CD8-positive, alpha-beta memory T cell (primary cell): ENCODE measurements at regions not wholly inside any gene's neighbourhood (a gene's known extent, or its start where the extent isn't known, plus 50 kb on each side); places are given as distances from the start of the nearest gene placed in this dataset.

Experiments used
- CTCF ChIA-PET: fragments of 350-600 bp; sonication (Branson Sonifier 250); formaldehyde crosslinking; loops from one replicate; lab custom pipeline; 2021; ENCODE audit warnings: antibody characterized with exemption; lab: Charles Lee
- POLR2A ChIA-PET: fragments of 350-600 bp; sonication (Branson Sonifier 250); formaldehyde crosslinking; loops from one replicate; lab custom pipeline; 2021; ENCODE audit warnings: antibody characterized with exemption; lab: Charles Lee
- DNase-seq, 5 donors: peaks; one replicate each; pipeline versions ENCODE4 v3.0.0 to v3.0.0-alpha.2; 2020 to 2022; ENCODE audit warnings: mixed read lengths in 1 of 5
- H3K27ac ChIP-seq: one replicate; pipeline ENCODE4 v1.7.0; 2013; ENCODE audit warnings: low read depth, mild to moderate bottlenecking, low read length, moderate library complexity
- H3K27me3 ChIP-seq: 2 replicates; pipeline ENCODE4 v1.7.0; 2013; ENCODE audit warnings: low read length, mild to moderate bottlenecking; ENCODE audit not compliant: insufficient read depth, poor library complexity, severe bottlenecking
- H3K36me3 ChIP-seq: 2 replicates; pipeline ENCODE4 v1.7.0; 2013; ENCODE audit warnings: mild to moderate bottlenecking, low read length, moderate library complexity; ENCODE audit not compliant: insufficient read depth
- H3K4me1 ChIP-seq: 2 replicates; pipeline ENCODE4 v1.7.0; 2013; ENCODE audit warnings: mild to moderate bottlenecking, low read length, moderate library complexity; ENCODE audit not compliant: insufficient read depth
- H3K4me3 ChIP-seq: 2 replicates; pipeline ENCODE4 v1.7.0; 2013; ENCODE audit warnings: mild to moderate bottlenecking, low read length
- H3K9me3 ChIP-seq: 2 replicates; pipeline ENCODE4 v1.7.0; 2013; ENCODE audit warnings: mild to moderate bottlenecking, low read length
- H3K27ac Mint-ChIP-seq, 8 donors: one replicate each; pipeline ENCODE4 v1.8.0; 2020 to 2021; ENCODE audit warnings: mixed read lengths in 8 of 8, mild to moderate bottlenecking in 6 of 8, inconsistent platforms in 3 of 8, moderate library complexity in 3 of 8
- H3K27me3 Mint-ChIP-seq, 2 donors: one replicate each; pipeline ENCODE4 v1.8.0; 2020 to 2021; ENCODE audit warnings: mixed read lengths in 2 of 2, mild to moderate bottlenecking in 1 of 2, moderate library complexity in 1 of 2
- H3K36me3 Mint-ChIP-seq, 3 donors: one replicate each; pipeline ENCODE4 v1.8.0; 2020 to 2021; ENCODE audit warnings: mixed read lengths in 3 of 3, inconsistent platforms in 1 of 3, mild to moderate bottlenecking in 1 of 3
- H3K4me1 Mint-ChIP-seq, 3 donors: one replicate each; pipeline ENCODE4 v1.8.0; 2020 to 2021; ENCODE audit warnings: mixed read lengths in 3 of 3, inconsistent platforms in 1 of 3, mild to moderate bottlenecking in 1 of 3
- H3K4me3 Mint-ChIP-seq, 7 donors: one replicate each; pipeline ENCODE4 v1.8.0; 2020 to 2021; ENCODE audit warnings: mixed read lengths in 7 of 7, mild to moderate bottlenecking in 6 of 7, moderate library complexity in 4 of 7, inconsistent platforms in 2 of 7
- H3K9me3 Mint-ChIP-seq, 5 donors: one replicate each; pipeline ENCODE4 v1.8.0; 2020 to 2022; ENCODE audit warnings: mixed read lengths in 5 of 5, mild to moderate bottlenecking in 3 of 5, moderate library complexity in 2 of 5, inconsistent platforms in 1 of 5

DNA sequence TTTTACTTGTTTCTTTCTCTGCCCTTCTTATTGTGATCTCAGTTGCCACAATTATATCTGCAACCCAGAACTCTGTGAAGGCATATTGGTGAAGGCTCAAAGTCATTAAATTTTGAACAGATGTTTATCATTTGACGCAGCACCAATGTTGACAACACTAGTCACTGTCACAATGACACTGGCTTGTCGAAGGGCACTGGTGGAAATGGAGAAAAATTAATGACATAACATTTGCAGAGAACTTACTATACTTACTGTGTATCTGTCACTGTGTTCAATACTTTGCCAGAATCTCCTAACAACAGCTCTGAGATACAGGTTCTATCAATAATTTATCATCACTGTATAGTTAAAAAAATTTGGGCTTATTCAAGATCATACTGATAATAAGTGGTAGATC, 1213.7 kb downstream of the NCAM2 start:
- no peaks in the 10 kb centered on the region for H3K27me3 ChIP-seq
- Mint-ChIP-seq H3K4me3 (no peak overlapping the region), H3K9me3 (peaks cover 6 to 24% (median 10%) of the 10 kb centered on the region in 5 donors), H3K27ac (no peak overlapping the region), H3K27me3 (no peaks in the 10 kb centered on the region), H3K36me3 (no peaks in the 10 kb centered on the region), H3K4me1 (no peaks in the 10 kb centered on the region)
- H3K4me1 ChIP-seq, result no peaks in the 10 kb centered on the region
- H3K4me3 ChIP-seq, result no peak overlapping the region
- no peaks in the 10 kb centered on the region for H3K9me3 ChIP-seq
- ChIA-PET POLR2A (no interaction called here), CTCF (no interaction called here)
- no peak overlapping the region for H3K27ac ChIP-seq
- no peaks in the 10 kb centered on the region for H3K36me3 ChIP-seq
- no peak for DNase-seq

GRCh38 chr21:22223385-22223784, 1225.2 kb downstream of the NCAM2 start:
- Mint-ChIP-seq H3K4me1 (no peaks in the 10 kb centered on the region), H3K9me3 (peaks cover 1 to 22% (median 3%) of the 10 kb centered on the region in 5 donors), H3K27me3 (no peaks in the 10 kb centered on the region), H3K36me3 (no peaks in the 10 kb centered on the region), H3K4me3 (no peak overlapping the region), H3K27ac (no peak overlapping the region)
- DNase-seq, result no peak
- no peaks in the 10 kb centered on the region for H3K4me1 ChIP-seq
- H3K36me3 ChIP-seq, result no peaks in the 10 kb centered on the region
- no peaks in the 10 kb centered on the region for H3K27me3 ChIP-seq
- no peak overlapping the region for H3K27ac ChIP-seq
- H3K4me3 ChIP-seq, result no peak overlapping the region
- CTCF ChIA-PET, result no interaction called here
- H3K9me3 ChIP-seq, result no peaks in the 10 kb centered on the region
- POLR2A ChIA-PET, result no interaction called here

- no peak for DNase-seq
- no peak overlapping the region for H3K27ac Mint-ChIP-seq
- H3K9me3 Mint-ChIP-seq, result peaks cover 1 to 26% (median 3%) of the 10 kb centered on the region in 5 donors
- ChIA-PET CTCF (no interaction called here), POLR2A (no interaction called here)
- Histone ChIP-seq H3K27ac (no peak overlapping the region), H3K36me3 (no peaks in the 10 kb centered on the region), H3K4me3 (no peak overlapping the region), H3K27me3 (no peaks in the 10 kb centered on the region), H3K9me3 (no peaks in the 10 kb centered on the region), H3K4me1 (no peaks in the 10 kb centered on the region)
- no peaks in the 10 kb centered on the region for H3K36me3 Mint-ChIP-seq
- H3K4me1 Mint-ChIP-seq, result no peaks in the 10 kb centered on the region
- no peaks in the 10 kb centered on the region for H3K27me3 Mint-ChIP-seq
- H3K4me3 Mint-ChIP-seq, result no peak overlapping the region
These were observed 1226.1 kb downstream of the NCAM2 start for GRCh38 chr21:22224261-22224660.

DNA sequence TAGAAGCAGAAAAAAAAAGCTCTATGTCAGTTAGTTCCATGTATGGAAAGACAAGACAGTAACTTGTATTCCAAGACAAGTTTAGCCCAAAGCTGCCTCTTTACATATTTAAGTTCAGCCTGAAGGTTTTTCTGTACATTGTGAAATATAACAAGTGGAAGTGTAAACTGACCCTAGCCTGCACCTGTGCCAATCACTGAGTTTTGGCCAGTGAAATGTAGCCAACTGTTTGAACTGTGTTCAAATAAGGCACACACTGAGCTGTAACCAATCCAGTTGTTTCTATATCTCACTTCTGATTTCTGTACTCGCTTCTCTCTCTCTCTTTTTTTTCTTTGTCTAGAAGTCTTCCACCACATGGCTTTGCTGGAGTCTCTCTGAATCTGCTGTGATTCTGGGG, 1227.1 kb downstream of the NCAM2 start:
- CTCF ChIA-PET, result no interaction called here
- no peak overlapping the region for H3K27ac ChIP-seq
- no peaks in the 10 kb centered on the region for H3K36me3 ChIP-seq
- H3K9me3 ChIP-seq, result no peaks in the 10 kb centered on the region
- no peaks in the 10 kb centered on the region for H3K27me3 Mint-ChIP-seq
- no peaks in the 10 kb centered on the region for H3K36me3 Mint-ChIP-seq
- no peaks in the 10 kb centered on the region for H3K4me1 ChIP-seq
- H3K27ac Mint-ChIP-seq, result no peak overlapping the region
- H3K9me3 Mint-ChIP-seq, result peaks cover 0 to 26% (median 3%) of the 10 kb centered on the region in 5 donors
- no peak overlapping the region for H3K4me3 Mint-ChIP-seq
- no peak overlapping the region for H3K4me3 ChIP-seq
- POLR2A ChIA-PET, result no interaction called here
- H3K27me3 ChIP-seq, result no peaks in the 10 kb centered on the region
- DNase-seq, result no peak
- no peaks in the 10 kb centered on the region for H3K4me1 Mint-ChIP-seq

- H3K4me1 Mint-ChIP-seq, result no peaks in the 10 kb centered on the region
These were observed 1232.8 kb downstream of the NCAM2 start for GRCh38 chr21:22231013-22231412.

DNA sequence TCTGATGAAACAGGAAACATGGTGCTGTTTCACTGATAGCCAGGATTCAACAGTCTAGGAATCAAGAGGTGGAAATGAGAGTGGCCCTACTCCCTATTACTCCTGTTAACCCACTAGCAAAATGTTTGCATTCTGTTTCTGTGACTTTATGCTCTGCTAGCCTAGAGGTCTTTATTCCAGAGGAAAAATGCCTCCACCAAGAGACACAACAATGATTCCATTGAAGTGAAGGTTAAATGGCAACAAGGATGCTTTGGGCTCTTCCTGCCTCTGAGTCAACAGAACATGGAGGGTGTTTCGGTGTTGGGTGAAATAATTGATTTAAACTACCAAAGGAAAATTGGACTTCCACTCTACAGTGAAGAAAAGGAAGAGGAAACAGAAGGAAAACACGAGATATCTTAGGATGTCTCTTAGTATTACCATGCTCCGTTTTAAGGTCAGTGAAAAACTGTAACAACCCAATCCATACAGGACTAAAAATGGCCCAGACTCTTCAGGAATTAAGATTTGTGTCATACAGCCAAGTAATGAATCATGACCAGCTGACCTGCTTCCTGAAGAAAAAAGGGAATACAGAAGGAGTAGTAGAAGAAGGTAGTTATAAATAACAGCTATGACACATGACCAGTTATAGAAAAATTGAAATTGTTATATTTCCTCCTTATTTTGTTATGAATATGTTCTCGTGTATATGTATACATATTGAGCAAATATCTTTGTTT, 1237.8 kb downstream of the NCAM2 start:
- Histone ChIP-seq H3K27me3 (no peaks in the 10 kb centered on the region), H3K4me1 (no peaks in the 10 kb centered on the region), H3K4me3 (no peak overlapping the region), H3K27ac (no peak overlapping the region), H3K36me3 (no peaks in the 10 kb centered on the region), H3K9me3 (no peaks in the 10 kb centered on the region)
- no peak overlapping the region for H3K27ac Mint-ChIP-seq
- H3K27me3 Mint-ChIP-seq, result peaks cover 0 to 1% of the 10 kb centered on the region in 2 donors
- CTCF ChIA-PET, result no interaction called here
- H3K9me3 Mint-ChIP-seq, result peaks cover 5 to 30% (median 11%) of the 10 kb centered on the region in 5 donors
- POLR2A ChIA-PET, result no interaction called here
- H3K4me3 Mint-ChIP-seq, result no peak overlapping the region
- H3K4me1 Mint-ChIP-seq, result no peaks in the 10 kb centered on the region
- no peak for DNase-seq
- H3K36me3 Mint-ChIP-seq, result no peaks in the 10 kb centered on the region

More at GRCh38 chr21:22231013-22231412, 1232.8 kb downstream of the NCAM2 start:
- Mint-ChIP-seq H3K4me3 (no peak overlapping the region), H3K9me3 (peaks cover 0 to 27% (median 5%) of the 10 kb centered on the region in 5 donors), H3K27me3 (peaks cover 0 to 1% of the 10 kb centered on the region in 2 donors), H3K36me3 (no peaks in the 10 kb centered on the region), H3K27ac (no peak overlapping the region)
- Histone ChIP-seq H3K4me3 (no peak overlapping the region), H3K27ac (no peak overlapping the region), H3K27me3 (no peaks in the 10 kb centered on the region), H3K36me3 (no peaks in the 10 kb centered on the region), H3K9me3 (no peaks in the 10 kb centered on the region), H3K4me1 (no peaks in the 10 kb centered on the region)
- DNase-seq, result no peak
- ChIA-PET POLR2A (no interaction called here), CTCF (no interaction called here)

DNA sequence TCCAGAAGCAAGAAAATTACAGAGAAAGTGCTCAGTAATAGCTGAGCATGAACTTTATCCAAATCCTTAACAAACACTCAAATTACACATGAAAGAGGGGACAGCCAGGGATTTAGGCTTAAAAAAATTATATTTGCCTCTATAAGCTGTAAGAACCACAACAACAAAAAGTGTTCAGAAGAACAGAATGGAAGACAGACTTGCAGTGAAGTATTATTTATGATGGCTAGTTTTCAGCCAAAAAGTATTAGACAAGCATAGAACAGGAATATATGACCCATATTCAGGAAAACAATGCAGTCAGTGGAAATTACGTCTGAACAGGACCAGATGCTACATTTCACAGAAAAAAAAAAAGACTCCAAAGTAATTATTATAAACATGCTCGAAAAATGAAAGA, 1246.3 kb downstream of the NCAM2 start:
- Mint-ChIP-seq H3K4me3 (no peak overlapping the region), H3K9me3 (peaks cover 0 to 28% (median 5%) of the 10 kb centered on the region in 5 donors), H3K4me1 (no peaks in the 10 kb centered on the region), H3K27ac (no peak overlapping the region), H3K27me3 (no peaks in the 10 kb centered on the region), H3K36me3 (no peaks in the 10 kb centered on the region)
- H3K4me1 ChIP-seq, result no peaks in the 10 kb centered on the region
- no peaks in the 10 kb centered on the region for H3K36me3 ChIP-seq
- ChIA-PET CTCF (no interaction called here), POLR2A (no interaction called here)
- H3K27ac ChIP-seq, result no peak overlapping the region
- H3K4me3 ChIP-seq, result no peak overlapping the region
- no peak for DNase-seq
- H3K27me3 ChIP-seq, result no peaks in the 10 kb centered on the region
- no peaks in the 10 kb centered on the region for H3K9me3 ChIP-seq

GRCh38 chr21:22250355-22250754, 1252.1 kb downstream of the NCAM2 start:
- H3K4me1 Mint-ChIP-seq, result no peaks in the 10 kb centered on the region
- H3K4me3 Mint-ChIP-seq, result no peak overlapping the region
- peaks cover 4 to 25% (median 11%) of the 10 kb centered on the region in 5 donors for H3K9me3 Mint-ChIP-seq
- ChIA-PET CTCF (interaction anchor here (1.0 kb wide), 1 partner anchor 29 kb away, joined by 3 read pairs; no protein-coding TSS in a partner anchor), POLR2A (no interaction called here)
- H3K27me3 ChIP-seq, result no peaks in the 10 kb centered on the region
- H3K9me3 ChIP-seq, result no peaks in the 10 kb centered on the region
- no peak overlapping the region for H3K4me3 ChIP-seq
- no peaks in the 10 kb centered on the region for H3K36me3 Mint-ChIP-seq
- no peaks in the 10 kb centered on the region for H3K27me3 Mint-ChIP-seq
- no peak overlapping the region for H3K27ac Mint-ChIP-seq
- no peak overlapping the region for H3K27ac ChIP-seq
- no peak for DNase-seq
- no peaks in the 10 kb centered on the region for H3K4me1 ChIP-seq
- no peaks in the 10 kb centered on the region for H3K36me3 ChIP-seq
